Bronchial epithelial cell (primary cell): ENCODE measurements at regions not wholly inside any gene's neighbourhood (a gene's known extent, or its start where the extent isn't known, plus 50 kb on each side); places are given as distances from the start of the nearest gene placed in this dataset.

Source experiments
- DNase-seq: peaks from one replicate; pipeline ENCODE4 v3.0.0-alpha.2; 2010; ENCODE audit warnings: low read depth
- FAIRE-seq: peaks from 2 replicates; lab custom pipeline; 2011; peaks lifted over from hg19 to GRCh38; lab: Jason Lieb, UNC
- H3K27me3 ChIP-seq: 2 replicates; pipeline ENCODE4 v1.5.1; 2011; ENCODE audit warnings: low read length; ENCODE audit not compliant: control insufficient read depth, insufficient read depth
- H3K36me3 ChIP-seq: 2 replicates; pipeline ENCODE4 v1.5.1; 2011; ENCODE audit warnings: low read length; ENCODE audit not compliant: control insufficient read depth, insufficient read depth
- H3K4me3 ChIP-seq: 2 replicates; pipeline ENCODE4 v1.5.1; 2011; ENCODE audit warnings: mild to moderate bottlenecking, low read depth, low read length, control low read depth
- TF ChIP-seq, protein P1 (sequence below): IDR thresholded peaks from 2 replicates; pipeline ENCODE4 v1.5.1; 2011; ENCODE audit warnings: mild to moderate bottlenecking, moderate library complexity, low read length, control low read depth, inconsistent platforms; ENCODE audit not compliant: insufficient read depth, severe bottlenecking

- Histone ChIP-seq H3K4me3 (no peak overlapping the region), H3K27me3 (no peaks in the 10 kb centered on the region), H3K36me3 (no peaks in the 10 kb centered on the region)
- FAIRE-seq (no peak), DNase-seq (peak; percentile 49)
- TF ChIP-seq, protein P1, sequence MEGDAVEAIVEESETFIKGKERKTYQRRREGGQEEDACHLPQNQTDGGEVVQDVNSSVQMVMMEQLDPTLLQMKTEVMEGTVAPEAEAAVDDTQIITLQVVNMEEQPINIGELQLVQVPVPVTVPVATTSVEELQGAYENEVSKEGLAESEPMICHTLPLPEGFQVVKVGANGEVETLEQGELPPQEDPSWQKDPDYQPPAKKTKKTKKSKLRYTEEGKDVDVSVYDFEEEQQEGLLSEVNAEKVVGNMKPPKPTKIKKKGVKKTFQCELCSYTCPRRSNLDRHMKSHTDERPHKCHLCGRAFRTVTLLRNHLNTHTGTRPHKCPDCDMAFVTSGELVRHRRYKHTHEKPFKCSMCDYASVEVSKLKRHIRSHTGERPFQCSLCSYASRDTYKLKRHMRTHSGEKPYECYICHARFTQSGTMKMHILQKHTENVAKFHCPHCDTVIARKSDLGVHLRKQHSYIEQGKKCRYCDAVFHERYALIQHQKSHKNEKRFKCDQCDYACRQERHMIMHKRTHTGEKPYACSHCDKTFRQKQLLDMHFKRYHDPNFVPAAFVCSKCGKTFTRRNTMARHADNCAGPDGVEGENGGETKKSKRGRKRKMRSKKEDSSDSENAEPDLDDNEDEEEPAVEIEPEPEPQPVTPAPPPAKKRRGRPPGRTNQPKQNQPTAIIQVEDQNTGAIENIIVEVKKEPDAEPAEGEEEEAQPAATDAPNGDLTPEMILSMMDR = peak; percentile 53
Measured at GRCh38 chr6:56764081-56764566, 121.4 kb upstream of the DST start.

DNA sequence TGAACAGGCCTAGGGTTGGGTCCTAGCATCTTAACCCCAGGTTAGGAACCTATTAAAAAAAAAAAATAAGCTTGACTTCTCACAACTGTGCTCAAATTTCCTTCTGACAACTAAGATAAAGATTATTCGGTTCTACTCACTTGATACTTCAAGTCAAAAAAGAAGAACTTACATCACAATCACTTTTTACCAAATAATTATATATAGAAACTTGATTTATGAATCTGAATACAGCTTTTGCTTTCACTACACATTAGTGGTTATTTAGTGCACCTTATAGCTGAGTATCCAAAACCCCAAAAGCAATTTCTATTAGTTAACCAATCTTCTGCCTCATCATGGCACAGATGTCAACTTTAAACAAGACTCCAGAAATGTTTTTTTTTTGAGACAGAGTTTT is 119.0 kb upstream of the DST start:
- FAIRE-seq = no peak
- TF ChIP-seq, protein P1 = no peak
- Histone ChIP-seq H3K27me3 (no peaks in the 10 kb centered on the region), H3K4me3 (no peak overlapping the region), H3K36me3 (no peaks in the 10 kb centered on the region)
- DNase-seq = no peak

GRCh38 chr6:56760842-56761241 is 118.2 kb upstream of the DST start:
- no peaks in the 10 kb centered on the region for H3K27me3 ChIP-seq
- no peak overlapping the region for H3K4me3 ChIP-seq
- TF ChIP-seq, protein P1 = no peak
- H3K36me3 ChIP-seq = no peaks in the 10 kb centered on the region
- FAIRE-seq = no peak
- peak; percentile 67 for DNase-seq

GRCh38 chr6:56759521-56759920 is 116.8 kb upstream of the DST start:
- TF ChIP-seq, protein P1 = no peak
- DNase-seq (no peak), FAIRE-seq (no peak)
- H3K36me3 ChIP-seq = no peaks in the 10 kb centered on the region
- H3K27me3 ChIP-seq = no peaks in the 10 kb centered on the region
- H3K4me3 ChIP-seq = no peak overlapping the region

DNA sequence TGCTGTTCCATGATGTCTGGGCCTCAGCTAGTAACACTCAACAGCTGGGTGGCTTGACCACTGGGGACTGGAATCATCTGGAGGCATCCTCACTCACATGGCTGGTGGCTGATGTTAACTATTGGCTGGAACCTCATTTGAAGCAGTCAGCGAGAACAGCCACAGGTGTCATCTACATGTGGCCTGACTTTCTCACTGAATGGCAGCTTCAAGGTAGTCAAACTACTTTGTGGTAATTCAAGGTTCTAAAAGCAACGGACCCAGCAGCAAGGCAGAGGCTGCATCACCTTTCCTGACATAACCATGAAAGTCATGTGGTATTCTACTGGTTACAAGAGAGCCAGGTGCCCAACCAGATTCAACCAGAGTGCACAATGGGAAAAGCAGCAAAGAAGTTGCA is 115.9 kb upstream of the DST start:
- H3K36me3 ChIP-seq = no peaks in the 10 kb centered on the region
- TF ChIP-seq, protein P1 = no peak
- FAIRE-seq = no peak
- no peak overlapping the region for H3K4me3 ChIP-seq
- H3K27me3 ChIP-seq = no peaks in the 10 kb centered on the region
- DNase-seq = no peak

DNA sequence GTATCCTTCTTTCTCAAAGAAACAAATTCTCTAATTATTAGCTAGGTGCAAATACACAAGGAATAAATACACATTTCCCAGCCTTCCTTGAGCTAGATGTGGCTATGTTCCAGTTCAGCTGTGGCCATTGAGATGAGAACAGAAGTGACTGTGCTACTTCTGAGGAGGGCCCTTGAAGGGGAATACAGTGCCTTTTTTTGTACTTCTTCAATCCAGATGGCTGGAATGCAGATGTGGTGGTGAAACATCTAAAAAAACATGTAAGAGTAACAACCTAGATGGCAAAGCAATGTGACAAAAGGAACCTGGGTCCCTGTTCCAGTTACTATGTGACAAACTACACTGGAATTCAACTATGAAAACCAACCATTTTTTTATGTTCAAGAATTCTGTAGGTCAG is 115.4 kb upstream of the DST start:
- H3K27me3 ChIP-seq = no peaks in the 10 kb centered on the region
- TF ChIP-seq, protein P1 = no peak
- DNase-seq = no peak
- H3K4me3 ChIP-seq = no peak overlapping the region
- no peak for FAIRE-seq
- H3K36me3 ChIP-seq = no peaks in the 10 kb centered on the region
